Prostate gland (tissue), 2 donors: ENCODE measurements at regions not wholly inside any gene's neighbourhood (a gene's known extent, or its start where the extent isn't known, plus 50 kb on each side); places are given as distances from the start of the nearest gene placed in this dataset.
A peak's percentile ranks its signal among the peaks of the same experiment; 100 is the strongest.

Experiments used
- DNase-seq: peaks from one replicate; pipeline ENCODE4 v3.0.0-alpha.2; 2019; ENCODE audit warnings: low spot score
- H3K27ac ChIP-seq, 2 donors: fragments of 200-600 bp; sonication (generic); 2 replicates each; pipeline ENCODE4 v1.5.1; 2017 to 2019
- H3K27me3 ChIP-seq: fragments of 200-600 bp; sonication (generic); replicated peaks from 2 replicates; pipeline ENCODE4 v1.5.1; 2019; ENCODE audit not compliant: insufficient read depth
- H3K36me3 ChIP-seq, 2 donors: fragments of 200-600 bp; sonication (generic); 1 replicate in 1 of 2; 2 replicates in 1 of 2; pipeline versions ENCODE4 v1.5.1 to v1.8.1; 2017 to 2019
- H3K4me1 ChIP-seq: fragments of 200-600 bp; sonication (generic); replicated peaks from 2 replicates; pipeline ENCODE4 v1.5.1; 2019
- H3K4me3 ChIP-seq, 2 donors: fragments of 200-600 bp; sonication (generic); 2 replicates each; pipeline ENCODE4 v1.5.1; 2017 to 2019
- H3K9me3 ChIP-seq: fragments of 200-600 bp; sonication (generic); 2 replicates; pipeline ENCODE4 v1.5.1; 2017
- POLR2A ChIP-seq: fragments of 450-650 bp; IDR thresholded peaks from one replicate; pipeline ENCODE4 v1.6.1; 2016; ENCODE audit warnings: antibody characterized with exemption, mild to moderate bottlenecking
- POLR2AphosphoS5 ChIP-seq: sonication (generic); formaldehyde crosslinking; IDR thresholded peaks from one replicate; pipeline ENCODE4 v1.6.1; 2017; ENCODE audit warnings: antibody characterized with exemption
- WGBS: methylation state at CpG from one replicate; pipeline ENCODE4 v1.1.5; 2018; 5-methylcytosine and 5-hydroxymethylcytosine counted together
- intact Hi-C: fragments of 100-400 bp; cut with DNase I; formaldehyde crosslinking; loops from one replicate; pipeline ENCODE4 v1.14.2; 2022
- TF ChIP-seq, protein P1 (sequence below), 4 experiments: fragments of 200-600 bp in 2 of 4; fragments of 450-650 bp in 2 of 4; sonication (generic) in 2 of 4; IDR thresholded peaks; 1 replicate in 3 of 4; 2 replicates in 1 of 4; pipeline ENCODE4 v1.5.1; 2016 to 2019; ENCODE audit warnings: antibody characterized with exemption in 4 of 4, mild to moderate bottlenecking in 2 of 4, moderate library complexity in 2 of 4

DNA sequence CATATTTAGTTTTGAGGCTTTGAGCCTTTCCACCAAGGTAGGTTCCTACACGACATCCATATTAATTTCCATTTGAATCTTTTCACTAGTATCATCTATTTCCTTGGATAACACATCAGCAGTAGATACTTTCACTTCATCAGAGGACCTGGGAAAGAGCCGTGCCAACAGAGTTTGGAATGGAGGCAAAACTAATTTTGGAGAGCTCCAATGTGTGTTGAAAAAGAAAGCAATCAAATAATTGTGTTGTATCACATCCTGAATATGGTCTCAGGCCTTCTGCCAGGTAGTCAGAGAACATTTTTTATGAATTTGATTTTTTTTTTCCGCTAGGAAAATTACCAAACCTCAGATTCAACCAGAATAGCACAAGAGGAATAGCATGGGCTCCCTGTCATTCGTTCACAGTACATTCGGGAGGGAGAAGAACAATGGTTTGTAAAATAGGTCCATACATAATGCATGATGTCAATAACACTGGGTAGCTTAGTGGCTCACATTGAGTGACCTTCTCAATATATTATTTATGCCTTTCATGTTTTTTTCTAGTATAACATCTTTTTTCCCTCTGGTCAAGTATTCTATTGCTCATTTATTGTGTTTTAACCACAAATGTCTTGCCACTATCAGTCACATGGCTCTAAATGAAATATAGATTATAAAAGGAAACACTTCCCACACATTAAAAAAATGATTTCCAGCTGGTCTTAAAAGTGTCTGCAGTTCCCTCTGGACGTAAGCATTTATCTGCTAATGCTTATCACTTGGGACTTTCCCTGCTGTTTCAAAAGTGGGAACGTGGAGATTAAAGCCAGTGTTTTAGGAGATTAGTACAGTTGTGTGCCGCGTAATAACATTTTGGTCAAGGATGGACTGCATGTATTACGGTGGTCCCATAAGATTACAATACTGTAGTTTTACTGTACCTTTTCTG is 68.6 kb upstream of the RAPH1 start:
- intact Hi-C loops: no loop called here
- no peak for TF ChIP-seq POLR2AphosphoS5
- TF ChIP-seq, protein P1, sequence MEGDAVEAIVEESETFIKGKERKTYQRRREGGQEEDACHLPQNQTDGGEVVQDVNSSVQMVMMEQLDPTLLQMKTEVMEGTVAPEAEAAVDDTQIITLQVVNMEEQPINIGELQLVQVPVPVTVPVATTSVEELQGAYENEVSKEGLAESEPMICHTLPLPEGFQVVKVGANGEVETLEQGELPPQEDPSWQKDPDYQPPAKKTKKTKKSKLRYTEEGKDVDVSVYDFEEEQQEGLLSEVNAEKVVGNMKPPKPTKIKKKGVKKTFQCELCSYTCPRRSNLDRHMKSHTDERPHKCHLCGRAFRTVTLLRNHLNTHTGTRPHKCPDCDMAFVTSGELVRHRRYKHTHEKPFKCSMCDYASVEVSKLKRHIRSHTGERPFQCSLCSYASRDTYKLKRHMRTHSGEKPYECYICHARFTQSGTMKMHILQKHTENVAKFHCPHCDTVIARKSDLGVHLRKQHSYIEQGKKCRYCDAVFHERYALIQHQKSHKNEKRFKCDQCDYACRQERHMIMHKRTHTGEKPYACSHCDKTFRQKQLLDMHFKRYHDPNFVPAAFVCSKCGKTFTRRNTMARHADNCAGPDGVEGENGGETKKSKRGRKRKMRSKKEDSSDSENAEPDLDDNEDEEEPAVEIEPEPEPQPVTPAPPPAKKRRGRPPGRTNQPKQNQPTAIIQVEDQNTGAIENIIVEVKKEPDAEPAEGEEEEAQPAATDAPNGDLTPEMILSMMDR (IDR thresholded peaks at IDR 0.05): no peak
- no peak for DNase-seq
- Histone ChIP-seq H3K27me3 (no peaks in the 10 kb centered on the region), H3K4me1 (no peaks in the 10 kb centered on the region), H3K36me3 (no peaks in the 10 kb centered on the region), H3K9me3 (no peaks in the 10 kb centered on the region), H3K4me3 (no peak overlapping the region), H3K27ac (no peak overlapping the region)
- 79% methylated on average over 10 of the region's 10 CpGs for WGBS

DNA sequence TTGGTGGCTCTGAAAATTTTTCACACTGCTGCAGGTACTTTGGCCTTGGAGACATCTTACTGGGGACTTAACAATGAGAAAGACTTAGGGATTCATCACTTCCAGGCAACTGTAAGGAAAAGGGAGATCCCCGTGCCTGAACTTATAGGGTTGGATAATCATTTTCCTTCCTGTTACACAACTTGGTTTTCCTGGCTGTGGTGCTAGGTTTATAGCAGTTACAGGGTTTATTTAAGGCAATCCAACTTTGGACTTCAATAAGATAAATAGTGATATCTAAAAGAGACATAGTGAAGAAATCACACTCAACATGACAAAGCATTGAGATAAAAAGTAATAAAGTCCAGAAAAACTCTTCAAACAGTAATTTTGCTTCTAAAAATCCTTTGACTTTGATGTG is 70.2 kb upstream of the RAPH1 start:
- no peak overlapping the region for H3K4me3 ChIP-seq
- H3K36me3 ChIP-seq: no peaks in the 10 kb centered on the region
- TF ChIP-seq POLR2AphosphoS5 (peak; percentile 41), POLR2A (no peak)
- no peak for DNase-seq
- no peak overlapping the region for H3K27ac ChIP-seq
- no peaks in the 10 kb centered on the region for H3K27me3 ChIP-seq
- H3K9me3 ChIP-seq: no peaks in the 10 kb centered on the region
- intact Hi-C loops: no loop called here
- H3K4me1 ChIP-seq: no peaks in the 10 kb centered on the region
- 43% methylated on average over 1 of the region's 1 CpG for WGBS

DNA sequence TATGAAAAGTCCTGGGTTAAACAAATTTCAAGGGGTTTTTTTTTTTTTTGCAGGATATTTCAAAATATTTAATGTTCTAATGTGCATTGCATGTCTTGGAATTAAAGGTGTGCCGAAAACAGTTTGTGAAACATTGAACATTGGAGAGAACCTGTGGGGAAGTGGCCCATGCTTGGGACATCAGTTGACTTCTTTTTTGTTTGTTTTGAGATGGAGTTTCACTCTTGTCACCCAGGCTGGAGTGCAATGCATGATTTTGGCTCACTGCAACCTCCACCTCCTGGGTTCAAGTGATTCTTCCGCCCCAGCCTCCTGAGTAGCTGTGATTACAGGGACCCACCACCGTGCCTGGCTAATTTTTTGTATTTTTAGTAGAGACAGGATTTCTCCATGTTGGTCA is 71.0 kb upstream of the RAPH1 start:
- no peaks in the 10 kb centered on the region for H3K9me3 ChIP-seq
- DNase-seq: no peak
- no peaks in the 10 kb centered on the region for H3K4me1 ChIP-seq
- no peaks in the 10 kb centered on the region for H3K27me3 ChIP-seq
- no peak for TF ChIP-seq POLR2AphosphoS5
- no peak for TF ChIP-seq POLR2A
- TF ChIP-seq, protein P1 (IDR thresholded peaks at IDR 0.05): no peak
- no peak overlapping the region for H3K4me3 ChIP-seq
- H3K27ac ChIP-seq: no peak overlapping the region
- intact Hi-C loops: no loop called here
- 98% methylated on average over 3 of the region's 3 CpGs for WGBS
- H3K36me3 ChIP-seq: no peaks in the 10 kb centered on the region

DNA sequence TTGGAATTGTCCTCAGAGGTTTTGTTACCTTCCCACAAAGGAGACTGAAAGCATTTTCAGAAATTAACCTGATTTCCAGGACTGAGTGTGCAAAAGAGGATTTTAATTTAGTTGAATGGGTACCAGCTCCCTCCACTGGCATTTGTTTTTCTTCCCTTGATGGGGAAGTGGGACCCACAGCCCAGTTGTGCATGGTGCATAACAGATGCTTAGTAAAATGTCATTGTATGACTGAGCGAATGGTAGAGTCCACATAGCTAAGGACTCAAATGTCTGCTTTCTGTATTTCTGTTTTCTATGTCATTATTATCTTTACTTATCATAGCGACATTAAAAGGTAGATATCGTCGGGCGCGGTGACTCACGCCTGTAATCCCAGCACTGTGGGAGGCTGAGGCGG is 75.5 kb upstream of the RAPH1 start:
- intact Hi-C loops: no loop called here
- H3K4me1 ChIP-seq: no peaks in the 10 kb centered on the region
- TF ChIP-seq POLR2AphosphoS5 (no peak), POLR2A (no peak)
- TF ChIP-seq, protein P1 (IDR thresholded peaks at IDR 0.05): no peak
- H3K36me3 ChIP-seq: no peaks in the 10 kb centered on the region
- H3K4me3 ChIP-seq: no peak overlapping the region
- H3K27me3 ChIP-seq: no peaks in the 10 kb centered on the region
- 97% methylated on average over 8 of the region's 8 CpGs for WGBS
- DNase-seq: no peak
- no peaks in the 10 kb centered on the region for H3K9me3 ChIP-seq
- H3K27ac ChIP-seq: no peak overlapping the region

DNA sequence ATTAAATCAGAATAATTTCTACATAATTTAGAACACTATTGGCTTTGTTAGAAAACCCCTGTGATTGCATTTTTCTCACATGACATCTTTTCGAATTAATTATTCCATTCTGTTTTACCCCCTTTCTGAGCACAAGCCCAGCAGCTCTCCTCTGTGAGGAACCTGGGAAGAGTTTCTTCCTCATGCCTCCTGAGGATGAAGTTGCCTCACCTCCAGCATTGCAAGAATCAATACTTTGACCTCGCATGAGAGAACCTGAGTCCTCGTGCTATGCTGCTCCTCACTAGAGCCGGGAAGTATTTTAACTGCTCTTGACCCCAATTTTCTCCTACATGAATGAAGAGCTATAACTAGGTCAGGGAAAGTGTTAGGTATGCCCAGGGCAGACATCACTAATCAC is 77.1 kb upstream of the RAPH1 start:
- Histone ChIP-seq H3K36me3 (no peaks in the 10 kb centered on the region), H3K9me3 (no peaks in the 10 kb centered on the region), H3K27me3 (no peaks in the 10 kb centered on the region), H3K4me3 (no peak overlapping the region), H3K27ac (no peak overlapping the region), H3K4me1 (no peaks in the 10 kb centered on the region)
- WGBS: 94% methylated on average over 4 of the region's 4 CpGs
- no peak for DNase-seq
- no peak for TF ChIP-seq POLR2A
- no peak for TF ChIP-seq POLR2AphosphoS5
- TF ChIP-seq, protein P1 (IDR thresholded peaks at IDR 0.05): no peak
- intact Hi-C loops: no loop called here
